ENCODE measurements at regions not wholly inside any gene's neighbourhood (a gene's known extent, or its start where the extent isn't known, plus 50 kb on each side); places are given as distances from the start of the nearest gene placed in this dataset.

DNA sequence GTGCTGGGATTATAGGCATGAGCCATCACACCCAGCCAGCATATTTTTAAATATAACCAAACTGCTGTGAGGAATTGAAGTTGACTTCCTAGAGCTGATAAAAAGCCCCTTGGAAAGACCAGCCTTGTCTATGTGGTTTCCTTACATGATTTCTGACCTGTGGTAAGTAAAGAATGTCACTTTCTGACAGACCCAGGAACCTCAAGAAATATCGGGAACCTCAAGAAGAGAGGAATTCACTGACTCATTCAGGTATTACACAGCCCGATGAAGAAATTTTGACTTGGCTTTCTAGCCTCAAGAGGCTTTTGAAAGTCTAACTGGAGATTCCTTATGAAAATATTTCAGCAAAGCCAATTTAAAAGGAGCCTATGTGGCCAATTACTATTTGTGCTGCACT, 71.8 kb downstream of the FOXF2 start:
- peaks cover 5% of the 10 kb centered on the region; the same call in 1 of the 2 replicates for H3F3A ChIP-seq (ENCODE audit: insufficient read depth, low read depth)
- no peak overlapping the region for H2AFZ ChIP-seq
- CTCF ChIA-PET: no interaction called here
- TF ChIP-seq, protein P1, sequence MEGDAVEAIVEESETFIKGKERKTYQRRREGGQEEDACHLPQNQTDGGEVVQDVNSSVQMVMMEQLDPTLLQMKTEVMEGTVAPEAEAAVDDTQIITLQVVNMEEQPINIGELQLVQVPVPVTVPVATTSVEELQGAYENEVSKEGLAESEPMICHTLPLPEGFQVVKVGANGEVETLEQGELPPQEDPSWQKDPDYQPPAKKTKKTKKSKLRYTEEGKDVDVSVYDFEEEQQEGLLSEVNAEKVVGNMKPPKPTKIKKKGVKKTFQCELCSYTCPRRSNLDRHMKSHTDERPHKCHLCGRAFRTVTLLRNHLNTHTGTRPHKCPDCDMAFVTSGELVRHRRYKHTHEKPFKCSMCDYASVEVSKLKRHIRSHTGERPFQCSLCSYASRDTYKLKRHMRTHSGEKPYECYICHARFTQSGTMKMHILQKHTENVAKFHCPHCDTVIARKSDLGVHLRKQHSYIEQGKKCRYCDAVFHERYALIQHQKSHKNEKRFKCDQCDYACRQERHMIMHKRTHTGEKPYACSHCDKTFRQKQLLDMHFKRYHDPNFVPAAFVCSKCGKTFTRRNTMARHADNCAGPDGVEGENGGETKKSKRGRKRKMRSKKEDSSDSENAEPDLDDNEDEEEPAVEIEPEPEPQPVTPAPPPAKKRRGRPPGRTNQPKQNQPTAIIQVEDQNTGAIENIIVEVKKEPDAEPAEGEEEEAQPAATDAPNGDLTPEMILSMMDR (conservative IDR thresholded peaks at IDR 0.05): no peak
- TF ChIP-seq EZH2 (IDR thresholded peaks at IDR 0.05; ENCODE audit: low read depth): no peak
- peak overlapping the region; percentile 36 for H3K27ac ChIP-seq
- no peaks in the 10 kb centered on the region for H4K20me1 ChIP-seq (ENCODE audit: insufficient read depth)
- H3K9me3 ChIP-seq (ENCODE audit: insufficient read depth, low read depth): no peaks in the 10 kb centered on the region
- H3K36me3 ChIP-seq (ENCODE audit: low read depth): no peaks in the 10 kb centered on the region
- H3K79me2 ChIP-seq (ENCODE audit: low read depth): no peaks in the 10 kb centered on the region
- peak in 1 of 2 experiments; percentile 74 for DNase-seq
- BruUV-seq (replicated peaks): no TSS peak
- no peaks in the 10 kb centered on the region for H3K9me2 ChIP-seq (ENCODE audit: insufficient read depth)
- POLR2A ChIA-PET (ENCODE audit: unreplicated experiment): interaction anchor here (0.7 kb wide), 1 partner anchor 20 kb away, joined by 7 read pairs; no protein-coding TSS in a partner anchor
- no peak overlapping the region for H3K4me2 ChIP-seq
- peaks cover 10% of the 10 kb centered on the region for H3K4me1 ChIP-seq (replicated peaks; ENCODE audit: insufficient read depth)
- no peak overlapping the region for H3K4me3 ChIP-seq
- no peaks in the 10 kb centered on the region for H3K27me3 ChIP-seq (ENCODE audit: insufficient read depth, low read depth)
- intact Hi-C loops (cut with micrococcal nuclease; ENCODE audit: unreplicated experiment): no loop called here

DNA sequence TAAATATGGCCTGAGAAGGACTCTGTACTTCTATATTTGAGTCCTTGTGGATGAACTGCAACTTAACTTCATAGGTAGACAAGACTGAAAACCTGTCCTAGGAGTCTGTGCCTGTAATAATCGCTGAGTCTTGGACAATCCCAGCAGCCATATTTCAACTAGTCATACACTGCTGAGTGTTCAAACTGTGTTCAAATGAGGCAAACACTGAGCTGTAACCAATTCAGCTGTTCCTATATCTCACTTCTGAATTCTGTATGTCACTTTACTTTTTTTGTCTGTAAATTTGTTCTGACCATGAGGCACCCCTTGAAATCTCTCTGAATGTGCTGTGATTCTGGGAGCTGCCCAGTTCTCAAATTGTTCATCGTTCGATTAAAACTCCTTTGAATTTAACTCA, 72.4 kb downstream of the FOXF2 start:
- Histone ChIP-seq H4K20me1 (ENCODE audit: insufficient read depth) (no peaks in the 10 kb centered on the region), H3K4me1 (replicated peaks; ENCODE audit: insufficient read depth) (peaks cover 10% of the 10 kb centered on the region), H3F3A (ENCODE audit: insufficient read depth, low read depth) (peaks cover 5% of the 10 kb centered on the region; the same call in 1 of the 2 replicates), H3K4me2 (no peak overlapping the region), H3K9me3 (ENCODE audit: insufficient read depth, low read depth) (no peaks in the 10 kb centered on the region), H3K27me3 (ENCODE audit: insufficient read depth, low read depth) (no peaks in the 10 kb centered on the region), H3K36me3 (ENCODE audit: low read depth) (no peaks in the 10 kb centered on the region), H3K27ac (peak overlapping the region; percentile 36), H3K9me2 (ENCODE audit: insufficient read depth) (no peaks in the 10 kb centered on the region), H3K4me3 (no peak overlapping the region), H3K79me2 (ENCODE audit: low read depth) (no peaks in the 10 kb centered on the region), H2AFZ (no peak overlapping the region)
- POLR2A ChIA-PET (ENCODE audit: unreplicated experiment): no interaction called here
- no peak for DNase-seq
- intact Hi-C loops (cut with micrococcal nuclease; ENCODE audit: unreplicated experiment): no loop called here
- CTCF ChIA-PET: interaction anchor here (0.6 kb wide), 1 partner anchor 22 kb away, joined by 5 read pairs; no protein-coding TSS in a partner anchor
- TF ChIP-seq EZH2 (IDR thresholded peaks at IDR 0.05; ENCODE audit: low read depth): no peak
- TF ChIP-seq, protein P1 (conservative IDR thresholded peaks at IDR 0.05): no peak
- BruUV-seq (replicated peaks): no TSS peak

DNA sequence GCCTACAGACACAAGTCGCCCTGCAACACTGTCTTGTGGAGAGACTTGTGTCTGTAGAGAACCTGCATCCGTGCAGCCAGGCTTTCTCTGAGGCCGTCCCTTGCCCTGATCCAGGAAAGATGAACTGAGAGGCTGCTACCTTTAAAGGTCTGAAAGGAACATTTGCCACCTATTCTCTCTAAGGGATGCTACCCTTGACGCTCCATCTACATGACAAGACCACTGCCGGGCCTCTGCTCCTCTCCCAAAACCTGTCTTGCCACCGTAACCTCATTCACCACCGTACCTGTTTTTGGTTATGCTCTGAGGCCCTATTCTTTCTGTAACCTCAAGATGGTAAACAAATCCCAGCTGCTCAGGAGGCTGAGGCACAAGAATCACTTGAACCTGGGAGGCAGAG, 73.9 kb downstream of the FOXF2 start:
- peaks cover 5% of the 10 kb centered on the region; the same call in 1 of the 2 replicates for H3F3A ChIP-seq (ENCODE audit: insufficient read depth, low read depth)
- no peak overlapping the region for H3K4me2 ChIP-seq
- no peak overlapping the region for H3K27ac ChIP-seq
- no peak overlapping the region for H2AFZ ChIP-seq
- H3K4me3 ChIP-seq: no peak overlapping the region
- ChIA-PET CTCF (no interaction called here), POLR2A (ENCODE audit: unreplicated experiment) (no interaction called here)
- H3K9me2 ChIP-seq (ENCODE audit: insufficient read depth): no peaks in the 10 kb centered on the region
- no peaks in the 10 kb centered on the region for H4K20me1 ChIP-seq (ENCODE audit: insufficient read depth)
- no TSS peak for BruUV-seq (replicated peaks)
- no peaks in the 10 kb centered on the region for H3K27me3 ChIP-seq (ENCODE audit: insufficient read depth, low read depth)
- no peaks in the 10 kb centered on the region for H3K36me3 ChIP-seq (ENCODE audit: low read depth)
- TF ChIP-seq, protein P1 (conservative IDR thresholded peaks at IDR 0.05): no peak
- no peak for TF ChIP-seq EZH2 (IDR thresholded peaks at IDR 0.05; ENCODE audit: low read depth)
- no peaks in the 10 kb centered on the region for H3K9me3 ChIP-seq (ENCODE audit: insufficient read depth, low read depth)
- intact Hi-C loops (cut with micrococcal nuclease; ENCODE audit: unreplicated experiment): no loop called here
- no peaks in the 10 kb centered on the region for H3K79me2 ChIP-seq (ENCODE audit: low read depth)
- peaks cover 10% of the 10 kb centered on the region for H3K4me1 ChIP-seq (replicated peaks; ENCODE audit: insufficient read depth)
- DNase-seq: no peak

Measured in PC-9 (cell line).